ENCODE measurements at regions not wholly inside any gene's neighbourhood (a gene's known extent, or its start where the extent isn't known, plus 50 kb on each side); places are given as distances from the start of the nearest gene placed in this dataset.

- TF ChIP-seq EP300 (IDR thresholded peaks at IDR 0.05; ENCODE audit: low read depth) = no peak
- TF ChIP-seq POLR2A (IDR thresholded peaks at IDR 0.05) = no peak
- no peak for TF ChIP-seq CTCF (IDR thresholded peaks at IDR 0.05)
- no peak for TF ChIP-seq POLR2AphosphoS5 (IDR thresholded peaks at IDR 0.05)
Observed at GRCh38 chr11:112902361-112903011, 58.7 kb upstream of the NCAM1 start.

All from transverse colon (tissue), 4 donors.